LNCaP clone FGC (cell line): ENCODE measurements at regions not wholly inside any gene's neighbourhood (a gene's known extent, or its start where the extent isn't known, plus 50 kb on each side); places are given as distances from the start of the nearest gene placed in this dataset.

Experiments used
- DNase-seq: peaks from one replicate; pipeline ENCODE4 v3.0.0-alpha.2; 2011; ENCODE audit warnings: low read depth
- H3K4me3 ChIP-seq: 2 replicates; pipeline ENCODE4 v1.5.1; 2011; ENCODE audit warnings: mild to moderate bottlenecking, low read depth, low read length, control low read depth
- TF ChIP-seq, protein P1 (sequence below): IDR thresholded peaks from 2 replicates; pipeline ENCODE4 v1.5.1; 2012; ENCODE audit warnings: mild to moderate bottlenecking; ENCODE audit not compliant: control insufficient read depth, insufficient read depth; ENCODE audit errors: extremely low read depth

DNA sequence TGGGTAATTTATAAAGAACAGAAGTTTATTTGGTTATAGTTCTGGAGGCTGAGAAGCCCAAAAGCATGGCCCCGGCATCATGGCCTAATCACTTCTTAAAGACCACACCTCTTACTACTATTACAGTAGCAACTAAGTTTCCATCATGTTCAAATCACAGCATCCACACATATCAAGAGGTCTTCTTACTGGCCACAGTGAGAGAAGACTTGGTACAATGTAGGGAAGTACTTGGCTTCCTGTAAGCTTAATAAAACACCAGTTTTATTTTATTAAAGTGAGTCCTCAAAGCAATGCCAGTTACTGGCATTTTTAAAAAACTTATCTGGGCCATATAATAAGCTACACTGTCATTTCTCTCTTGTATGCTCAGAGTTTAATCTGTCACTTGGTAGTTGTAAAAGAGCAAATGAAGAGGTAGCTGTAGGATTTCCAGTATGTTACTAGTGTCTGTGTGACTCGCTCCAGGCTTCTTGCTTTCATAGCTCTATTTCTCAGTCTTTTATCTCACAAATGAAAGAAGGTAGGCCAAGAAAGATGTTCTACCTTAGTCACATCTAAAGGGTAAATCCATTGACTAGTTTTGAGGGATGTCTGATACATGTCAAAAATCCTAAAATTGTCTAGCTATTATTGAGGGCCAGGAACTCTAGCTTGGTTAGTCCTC lies 159.2 kb upstream of the CPEB2 start:
- no peak for DNase-seq
- no peak overlapping the region for H3K4me3 ChIP-seq
- TF ChIP-seq, protein P1, sequence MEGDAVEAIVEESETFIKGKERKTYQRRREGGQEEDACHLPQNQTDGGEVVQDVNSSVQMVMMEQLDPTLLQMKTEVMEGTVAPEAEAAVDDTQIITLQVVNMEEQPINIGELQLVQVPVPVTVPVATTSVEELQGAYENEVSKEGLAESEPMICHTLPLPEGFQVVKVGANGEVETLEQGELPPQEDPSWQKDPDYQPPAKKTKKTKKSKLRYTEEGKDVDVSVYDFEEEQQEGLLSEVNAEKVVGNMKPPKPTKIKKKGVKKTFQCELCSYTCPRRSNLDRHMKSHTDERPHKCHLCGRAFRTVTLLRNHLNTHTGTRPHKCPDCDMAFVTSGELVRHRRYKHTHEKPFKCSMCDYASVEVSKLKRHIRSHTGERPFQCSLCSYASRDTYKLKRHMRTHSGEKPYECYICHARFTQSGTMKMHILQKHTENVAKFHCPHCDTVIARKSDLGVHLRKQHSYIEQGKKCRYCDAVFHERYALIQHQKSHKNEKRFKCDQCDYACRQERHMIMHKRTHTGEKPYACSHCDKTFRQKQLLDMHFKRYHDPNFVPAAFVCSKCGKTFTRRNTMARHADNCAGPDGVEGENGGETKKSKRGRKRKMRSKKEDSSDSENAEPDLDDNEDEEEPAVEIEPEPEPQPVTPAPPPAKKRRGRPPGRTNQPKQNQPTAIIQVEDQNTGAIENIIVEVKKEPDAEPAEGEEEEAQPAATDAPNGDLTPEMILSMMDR = no peak

- TF ChIP-seq, protein P1 = no peak
- no peak for DNase-seq
- H3K4me3 ChIP-seq = no peak overlapping the region
These were observed 158.2 kb upstream of the CPEB2 start for GRCh38 chr4:14844061-14844460.

DNA sequence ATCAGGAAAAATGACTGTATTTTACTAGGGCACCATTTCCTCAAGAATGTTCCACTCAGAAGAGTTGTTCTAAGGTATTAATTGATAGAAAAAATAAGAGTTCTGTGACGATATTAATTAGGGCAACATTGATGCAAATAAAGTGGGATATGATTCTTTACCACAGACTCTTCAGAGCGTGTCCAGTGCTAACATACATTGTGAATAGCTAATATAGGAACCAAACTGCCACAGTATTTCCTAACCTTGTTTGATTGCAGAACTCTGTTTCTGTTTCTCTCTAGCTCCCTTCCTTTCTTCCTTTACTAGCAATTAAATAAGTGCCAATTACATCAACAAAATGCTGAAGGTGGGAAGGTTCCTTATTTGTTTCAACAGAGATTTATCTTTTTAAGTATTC lies 154.1 kb upstream of the CPEB2 start:
- DNase-seq = no peak
- H3K4me3 ChIP-seq = no peak overlapping the region
- TF ChIP-seq, protein P1 = no peak

- TF ChIP-seq, protein P1 = no peak
- H3K4me3 ChIP-seq = no peak overlapping the region
- DNase-seq = no peak
These were observed 151.7 kb upstream of the CPEB2 start for GRCh38 chr4:14850455-14851097.

DNA sequence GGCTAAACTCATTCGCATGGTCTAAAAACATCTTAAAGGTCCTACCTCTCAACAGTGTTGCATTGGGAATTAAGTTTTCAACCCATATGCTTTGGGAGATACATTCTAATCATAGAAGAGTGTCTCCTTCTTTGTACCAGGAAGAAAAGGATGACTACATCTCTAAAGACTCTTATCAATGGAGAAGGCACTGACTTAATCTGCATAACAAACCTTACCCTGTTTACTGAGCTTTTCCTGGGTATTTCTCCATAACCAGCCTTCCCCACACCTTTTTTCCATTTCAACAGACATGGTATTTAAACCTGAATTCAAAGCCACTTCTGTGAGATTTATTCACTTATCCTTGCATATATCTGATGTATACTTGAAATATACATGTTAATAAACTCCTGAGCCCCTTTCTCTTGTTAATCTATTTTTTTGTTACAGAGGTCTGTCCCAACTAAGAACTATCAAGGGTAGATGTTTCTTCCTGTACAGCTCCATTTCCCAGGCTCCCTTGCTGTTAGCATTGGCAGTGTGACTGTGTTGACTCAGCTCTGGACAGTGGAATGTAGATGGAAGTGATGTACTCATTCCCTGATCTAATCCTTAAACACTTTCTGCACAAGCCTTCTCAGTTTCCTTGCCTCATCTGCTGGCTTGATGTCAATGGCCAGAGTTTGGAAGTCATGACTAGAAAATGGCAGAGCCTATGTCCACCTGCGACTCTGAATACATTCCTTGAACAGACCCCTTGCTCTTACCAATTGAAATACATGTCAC lies 148.9 kb upstream of the CPEB2 start:
- TF ChIP-seq, protein P1 = no peak
- no peak overlapping the region for H3K4me3 ChIP-seq
- DNase-seq = no peak

- DNase-seq = no peak
- H3K4me3 ChIP-seq = no peak overlapping the region
- TF ChIP-seq, protein P1 = no peak
These were observed 146.6 kb upstream of the CPEB2 start for GRCh38 chr4:14855719-14856061.
